HCT116 (cell line): ENCODE measurements at regions not wholly inside any gene's neighbourhood (a gene's known extent, or its start where the extent isn't known, plus 50 kb on each side); places are given as distances from the start of the nearest gene placed in this dataset.

Experiments
- ATAC-seq: fragments of 200-7000 bp; cut with Tn5 transposase; 2 replicates; pipeline ENCODE4 v1.9.1; 2020; ENCODE audit warnings: mild to moderate bottlenecking, moderate library complexity
- BruUV-seq: library from RNA; stranded (reverse); fragments of 400-500 nt; replicated peaks from 2 replicates; lab custom pipeline; 2021; lab: Mats Ljungman, UMichigan
- CTCF ChIA-PET: fragments of 300-600 bp; sonication (Branson Sonifier 250); formaldehyde crosslinking; loops from one replicate; lab custom pipeline; 2021; ENCODE audit warnings: antibody characterized with exemption; lab: Charles Lee
- POLR2A ChIA-PET: fragments of 300-600, 350-600 bp; sonication (Branson Sonifier 250); formaldehyde crosslinking; loops from one replicate; lab custom pipeline; 2021; ENCODE audit warnings: antibody characterized with exemption; lab: Charles Lee
- RAD21 ChIA-PET, 2 experiments: fragments of 300-600 bp; sonication (Branson Sonifier 250); formaldehyde crosslinking; loops; one replicate each; lab custom pipeline; 2023; ENCODE audit warnings: low total read pairs in 2 of 2; ENCODE audit not compliant: uncharacterized antibody in 2 of 2, unreplicated experiment in 2 of 2, low non-redundant PET in 1 of 2; lab: Charles Lee
- DNase-seq: peaks from one replicate; pipeline ENCODE4 v3.0.0-alpha.2; 2010; ENCODE audit warnings: low read depth, low spot score
- H2AFZ ChIP-seq: fragments of 200-600 bp; shearing (Covaris generic), sonication (generic); 2 replicates; pipeline ENCODE4 v1.6.1; 2017; ENCODE audit warnings: low read depth, mixed run types, mixed read lengths, antibody characterized with exemption, low read length; ENCODE audit not compliant: poor library complexity, severe bottlenecking
- H3K27ac ChIP-seq: 2 replicates; pipeline ENCODE4 v1.5.1; 2012; ENCODE audit warnings: low read depth, low read length
- H3K27me3 ChIP-seq: fragments of 200-600 bp; sonication (generic); 2 replicates; pipeline ENCODE4 v1.6.1; 2016; ENCODE audit warnings: mixed run types, low read length, mixed read lengths; ENCODE audit not compliant: insufficient read depth
- H3K36me3 ChIP-seq, 2 experiments: fragments of 200-500 bp in 1 of 2; fragments of 200-600 bp in 1 of 2; sonication (Bioruptor generic) in 1 of 2; sonication (generic) in 1 of 2; 2 replicates each; pipeline versions ENCODE4 v1.5.1 to v1.6.1; 2014 to 2016; ENCODE audit warnings: low read length in 2 of 2, inconsistent platforms in 1 of 2, mixed read lengths in 1 of 2, mixed run types in 1 of 2; ENCODE audit not compliant: insufficient read depth in 2 of 2, control insufficient read depth in 1 of 2
- H3K4me1 ChIP-seq, 2 experiments: fragments of 200-600 bp in 1 of 2; sonication (generic) in 1 of 2; 2 replicates each; pipeline versions ENCODE4 v1.5.1 to v1.6.1; 2012 to 2017; ENCODE audit warnings: low read length in 2 of 2, inconsistent platforms in 1 of 2, mild to moderate bottlenecking in 1 of 2, mixed read lengths in 1 of 2, mixed run types in 1 of 2, moderate library complexity in 1 of 2; ENCODE audit not compliant: insufficient read depth in 2 of 2, control insufficient read depth in 1 of 2
- H3K4me2 ChIP-seq: fragments of 200-600 bp; sonication (generic); 2 replicates; pipeline ENCODE4 v1.6.1; 2017; ENCODE audit warnings: mixed run types, low read length, mixed read lengths
- H3K4me3 ChIP-seq, 2 experiments: fragments of 200-600 bp in 1 of 2; sonication (generic) in 1 of 2; replicated peaks in 1 of 2; 2 replicates each; pipeline ENCODE4 v1.5.1; 2011 to 2016; ENCODE audit warnings: low read length in 2 of 2, control low read depth in 1 of 2, low read depth in 1 of 2, mild to moderate bottlenecking in 1 of 2, mixed read lengths in 1 of 2, mixed run types in 1 of 2
- H3K79me2 ChIP-seq: fragments of 200-600 bp; sonication (generic); 2 replicates; pipeline ENCODE4 v1.6.1; 2017; ENCODE audit warnings: mild to moderate bottlenecking, mixed run types, low read length, moderate library complexity, mixed read lengths; ENCODE audit not compliant: insufficient read depth
- H3K9ac ChIP-seq: fragments of 200-600 bp; sonication (generic); 2 replicates; pipeline ENCODE4 v1.6.1; 2016; ENCODE audit warnings: low read length, mixed read lengths
- H3K9me2 ChIP-seq: fragments of 200-600 bp; sonication (generic), shearing (Covaris generic); 2 replicates; pipeline ENCODE4 v1.6.1; 2017; ENCODE audit warnings: mixed run types, mild to moderate bottlenecking, moderate library complexity; ENCODE audit not compliant: insufficient read depth
- H3K9me3 ChIP-seq, 2 experiments: fragments of 200-500 bp in 1 of 2; fragments of 200-600 bp in 1 of 2; sonication (Bioruptor generic) in 1 of 2; sonication (generic) in 1 of 2; 2 replicates each; pipeline ENCODE4 v1.6.1; 2014 to 2017; ENCODE audit warnings: low read length in 2 of 2, mixed read lengths in 2 of 2, inconsistent platforms in 1 of 2, low read depth in 1 of 2, mild to moderate bottlenecking in 1 of 2, mixed run types in 1 of 2, moderate library complexity in 1 of 2; ENCODE audit not compliant: control insufficient read depth in 1 of 2, insufficient read depth in 1 of 2
- H4K20me1 ChIP-seq: fragments of 200-600 bp; sonication (generic), shearing (Covaris generic); 2 replicates; pipeline ENCODE4 v1.6.1; 2017; ENCODE audit warnings: mixed run types, mild to moderate bottlenecking, moderate library complexity; ENCODE audit not compliant: insufficient read depth
- ATF3 ChIP-seq: IDR thresholded peaks from 2 replicates; pipeline ENCODE4 v1.6.1; 2012
- EGR1 ChIP-seq: IDR thresholded peaks from 2 replicates; pipeline ENCODE4 v1.6.1; 2012; ENCODE audit warnings: low read depth
- ELF1 ChIP-seq: IDR thresholded peaks from 2 replicates; pipeline ENCODE4 v1.6.1; 2012; ENCODE audit warnings: low read depth, borderline replicate concordance
- EZH2 ChIP-seq: fragments of 200-600 bp; sonication (generic); IDR thresholded peaks from 2 replicates; pipeline ENCODE4 v1.6.1; 2017; ENCODE audit warnings: antibody characterized with exemption, mixed run types
- EZH2phosphoT487 ChIP-seq: fragments of 200-600 bp; IDR thresholded peaks from 2 replicates; pipeline ENCODE4 v1.6.1; 2018; ENCODE audit warnings: antibody characterized with exemption, borderline replicate concordance
- JUND ChIP-seq: IDR thresholded peaks from 2 replicates; pipeline ENCODE4 v1.6.1; 2012
- POLR2A ChIP-seq: IDR thresholded peaks from 2 replicates; pipeline ENCODE4 v1.7.0; 2011; ENCODE audit warnings: borderline replicate concordance; ENCODE audit not compliant: insufficient read depth, insufficient read length; ENCODE audit errors: extremely low read depth
- RAD21 ChIP-seq: IDR thresholded peaks from 2 replicates; pipeline ENCODE4 v1.6.1; 2012; ENCODE audit warnings: low read depth, mild to moderate bottlenecking
- REST ChIP-seq: IDR thresholded peaks from 2 replicates; pipeline ENCODE4 v1.6.1; 2012; ENCODE audit warnings: low read depth
- SIN3A ChIP-seq: IDR thresholded peaks from 2 replicates; pipeline ENCODE4 v1.6.1; 2012; ENCODE audit warnings: low read depth
- ZBTB33 ChIP-seq: IDR thresholded peaks from 2 replicates; pipeline ENCODE4 v1.6.1; 2011; ENCODE audit warnings: mild to moderate bottlenecking, low read length, moderate library complexity; ENCODE audit not compliant: insufficient replicate concordance; ENCODE audit errors: extremely low read depth
- ZFX ChIP-seq: fragments of 450-650 bp; IDR thresholded peaks from 2 replicates; pipeline ENCODE4 v1.6.1; 2017
- intact Hi-C: fragments of 100-400 bp; cut with micrococcal nuclease; formaldehyde crosslinking; loops from 2 replicates; pipeline ENCODE4 v1.10.0; 2022

GRCh38 chr12:130098301-130099005, 63.8 kb upstream of the FZD10 start:
- no peak overlapping the region for H3K4me2 ChIP-seq
- CTCF ChIA-PET: no interaction called here
- H2AFZ ChIP-seq: no peak overlapping the region

More at GRCh38 chr12:130098301-130099005, 63.8 kb upstream of the FZD10 start:
- DNase-seq (no peak), ATAC-seq (no peak)
- Histone ChIP-seq H3K4me1 (no peaks in the 10 kb centered on the region), H3K4me3 (no peak overlapping the region), H3K27me3 (no peaks in the 10 kb centered on the region), H3K9ac (no peak overlapping the region), H4K20me1 (no peaks in the 10 kb centered on the region), H3K9me3 (peaks cover 4% of the 10 kb centered on the region in 2 experiments; a peak in 2 of 4 replicates), H3K9me2 (no peaks in the 10 kb centered on the region), H3K36me3 (no peaks in the 10 kb centered on the region), H3K79me2 (no peaks in the 10 kb centered on the region), H3K27ac (no peak overlapping the region)
- BruUV-seq: no TSS peak
- intact Hi-C loops: no loop called here
- ChIA-PET POLR2A (no interaction called here), RAD21 (no interaction called here)
- no peak for TF ChIP-seq EGR1
- TF ChIP-seq ATF3: no peak
- no peak for TF ChIP-seq POLR2A
- TF ChIP-seq JUND: no peak
- TF ChIP-seq EZH2phosphoT487: no peak
- no peak for TF ChIP-seq REST
- TF ChIP-seq RAD21: no peak
- TF ChIP-seq ZFX: no peak
- no peak for TF ChIP-seq EZH2
- no peak for TF ChIP-seq SIN3A
- TF ChIP-seq ELF1: no peak
- TF ChIP-seq ZBTB33: no peak
